ENCODE measurements at regions not wholly inside any gene's neighbourhood (a gene's known extent, or its start where the extent isn't known, plus 50 kb on each side); places are given as distances from the start of the nearest gene placed in this dataset.
A peak's percentile ranks its signal among the peaks of the same experiment; 100 is the strongest.

DNA sequence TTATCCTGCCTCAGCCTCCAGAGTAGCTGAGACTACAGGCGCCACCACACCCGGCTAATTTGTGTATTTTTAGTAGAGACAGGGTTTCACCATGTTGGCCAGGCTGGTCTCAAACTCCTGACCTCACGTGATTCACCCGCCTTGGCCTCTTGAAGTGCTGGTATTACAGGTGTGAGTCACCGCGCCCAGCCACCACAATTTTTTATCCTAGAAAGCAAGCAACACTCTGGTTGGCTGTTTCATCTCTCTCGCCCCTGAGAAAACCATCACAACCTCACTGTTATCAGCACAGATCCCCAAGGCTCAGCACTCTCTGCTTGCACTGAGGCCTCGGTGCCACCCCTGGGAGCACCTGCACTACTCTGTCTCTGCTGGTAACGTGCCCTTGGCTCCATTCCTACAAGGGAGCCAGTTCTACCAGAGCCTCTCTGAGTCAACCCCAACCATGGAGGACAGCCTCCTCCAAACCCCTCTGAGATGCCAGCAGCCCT lies 134.8 kb upstream of the AGAP1 start:
- no peak for DNase-seq (ENCODE audit: low read depth)

DNA sequence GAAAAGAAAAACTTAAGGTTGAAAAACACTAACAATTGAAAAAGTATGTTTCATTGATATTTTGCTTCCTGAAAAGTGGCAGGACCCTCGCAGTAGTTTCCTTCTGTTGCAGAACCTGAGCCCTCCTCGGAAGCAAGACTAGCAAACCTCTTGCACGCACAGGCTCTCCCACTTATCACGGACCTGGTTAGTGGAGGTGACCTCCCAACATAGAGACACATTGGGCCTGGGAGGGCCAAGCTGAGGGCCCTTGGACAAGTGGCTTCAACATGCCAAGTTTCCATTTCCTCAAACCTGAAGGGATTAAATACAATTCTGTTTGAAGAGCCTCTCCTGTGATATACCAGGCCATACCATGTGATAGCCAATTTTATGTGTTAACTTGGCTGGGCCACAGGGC lies 133.4 kb upstream of the AGAP1 start:
- DNase-seq (ENCODE audit: low read depth): no peak

DNA sequence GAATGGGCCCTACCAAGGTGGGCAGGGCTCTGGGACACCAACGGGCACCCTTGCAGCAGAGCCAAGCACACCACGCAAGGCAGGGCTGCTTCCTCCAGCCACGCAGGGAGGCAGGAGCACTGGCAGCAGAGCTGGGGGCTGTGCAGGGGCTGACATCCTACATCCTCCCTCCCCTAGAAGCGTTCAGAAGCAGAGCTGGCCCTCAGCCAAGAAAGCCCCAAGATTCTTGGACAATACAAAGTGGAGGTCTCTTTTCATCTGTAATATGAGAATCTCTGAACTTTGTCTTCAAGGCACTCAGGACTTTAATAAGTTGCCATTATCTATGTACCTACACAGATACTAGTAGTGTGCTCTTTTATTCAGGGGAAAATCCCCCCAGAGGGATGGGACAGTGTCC lies 128.1 kb upstream of the AGAP1 start:
- DNase-seq (ENCODE audit: low read depth): no peak

DNA sequence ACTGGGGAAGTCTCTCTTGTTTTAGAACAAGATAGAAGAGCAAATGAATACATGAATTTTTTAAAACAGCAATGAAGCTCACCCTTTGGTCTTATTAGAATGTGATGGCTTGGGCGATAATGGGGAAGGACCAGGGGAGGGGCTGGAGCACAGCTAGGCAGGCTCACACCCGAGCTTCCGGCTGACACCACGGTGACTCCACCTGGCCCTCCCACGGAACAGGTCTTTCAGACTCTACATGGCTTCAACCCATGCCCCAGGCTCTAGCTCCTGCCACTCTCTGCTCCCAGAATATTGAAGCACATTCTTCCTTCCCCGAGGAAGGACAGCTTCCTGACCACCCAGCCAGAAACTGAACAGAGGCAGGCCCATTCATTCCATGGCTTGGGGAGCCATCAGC lies 127.5 kb upstream of the AGAP1 start:
- no peak for DNase-seq (ENCODE audit: low read depth)

DNA sequence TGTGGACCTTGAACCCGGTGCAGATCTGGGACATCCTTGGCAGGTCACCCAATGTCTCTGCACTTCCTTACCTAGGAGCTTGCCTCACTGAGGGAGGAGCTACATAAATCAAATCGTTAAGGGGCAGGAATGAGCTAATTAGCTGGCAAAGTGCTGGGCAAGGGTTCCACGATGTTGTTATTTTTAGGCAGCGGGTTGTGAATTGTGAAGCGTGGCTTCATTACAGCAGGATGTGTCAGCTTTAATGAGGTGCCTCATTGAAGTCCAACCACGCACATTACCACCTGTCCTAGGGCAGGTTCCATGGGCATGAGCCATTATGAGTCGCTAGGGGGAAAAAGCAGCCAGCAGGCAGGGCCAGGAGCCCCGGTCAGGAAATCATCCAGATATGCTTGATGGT lies 127.0 kb upstream of the AGAP1 start:
- DNase-seq (ENCODE audit: low read depth): no peak

DNA sequence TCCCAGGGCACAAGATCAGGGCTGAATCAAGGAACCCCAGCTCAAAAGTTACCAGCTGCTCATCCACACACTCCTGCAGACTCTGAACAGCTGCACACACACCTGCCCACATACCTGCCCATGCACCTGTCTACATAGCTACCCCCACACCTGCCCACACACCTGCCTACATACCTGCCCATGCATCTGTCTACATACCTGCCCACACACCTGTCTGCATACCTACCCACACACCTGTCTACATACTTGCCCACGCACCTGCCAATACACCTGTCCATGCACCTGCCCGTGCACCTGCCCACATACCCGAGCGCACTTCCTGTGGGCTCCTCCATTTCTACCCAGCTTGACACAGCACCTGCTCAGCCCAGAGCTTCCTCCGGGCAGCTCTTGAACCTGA lies 122.8 kb upstream of the AGAP1 start:
- DNase-seq (ENCODE audit: low read depth): no peak

DNA sequence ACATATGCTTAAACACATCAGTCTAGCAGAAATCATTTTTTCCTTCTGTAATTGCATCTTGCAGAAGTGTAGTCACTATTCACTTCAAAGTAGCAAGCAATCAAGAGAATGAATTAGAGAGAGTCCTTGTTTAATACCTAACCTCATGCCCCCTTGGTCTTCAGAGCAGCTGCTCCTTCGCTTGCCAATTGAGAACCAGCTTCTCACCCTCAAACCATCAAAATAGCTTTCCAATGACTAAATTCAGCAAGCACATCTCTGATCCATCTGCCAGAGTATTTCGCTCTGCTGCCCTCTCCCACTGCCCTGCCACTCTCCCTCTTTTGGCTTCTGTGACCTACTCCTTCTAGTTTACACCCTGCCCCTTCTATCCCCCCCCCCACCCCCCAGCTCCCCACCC lies 120.7 kb upstream of the AGAP1 start:
- no peak for DNase-seq (ENCODE audit: low read depth)

DNA sequence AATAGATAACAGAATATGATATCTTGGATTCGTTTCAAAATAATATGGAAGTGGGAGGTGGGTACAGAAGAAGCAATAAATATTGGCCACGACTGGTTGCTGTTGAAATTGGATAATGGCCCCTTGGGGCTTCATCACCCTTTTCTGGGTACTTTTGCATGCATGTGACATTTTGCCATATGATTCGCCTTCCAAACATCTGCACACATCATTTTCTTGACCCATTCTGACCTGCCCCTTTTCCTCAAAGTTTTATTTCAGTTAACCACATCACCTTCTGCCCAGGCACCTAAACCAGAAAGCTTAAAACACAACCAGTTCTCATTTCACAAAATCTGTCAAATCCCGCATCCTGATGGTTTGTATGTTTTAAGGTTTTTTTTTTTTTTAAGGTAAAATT lies 116.7 kb upstream of the AGAP1 start:
- DNase-seq (ENCODE audit: low read depth): no peak

DNA sequence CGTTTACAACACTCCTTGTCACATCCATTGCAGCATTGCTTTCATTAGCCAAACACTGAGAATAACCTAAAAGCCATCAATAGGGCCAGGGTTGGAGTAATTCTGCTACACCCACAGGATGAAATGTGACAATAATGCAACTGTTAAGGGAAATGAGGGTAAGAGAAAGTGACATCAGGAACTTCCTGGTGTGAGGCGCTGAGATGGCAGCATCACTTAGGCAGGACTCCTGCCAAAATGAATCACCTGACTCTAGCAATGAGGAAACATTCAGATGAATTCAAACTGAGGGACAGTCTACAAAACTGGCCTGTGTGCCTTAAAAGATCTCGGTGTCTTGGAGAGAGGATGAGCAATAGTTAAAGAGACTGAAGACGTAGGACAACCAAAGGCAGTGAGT lies 115.6 kb upstream of the AGAP1 start:
- no peak for DNase-seq (ENCODE audit: low read depth)

DNA sequence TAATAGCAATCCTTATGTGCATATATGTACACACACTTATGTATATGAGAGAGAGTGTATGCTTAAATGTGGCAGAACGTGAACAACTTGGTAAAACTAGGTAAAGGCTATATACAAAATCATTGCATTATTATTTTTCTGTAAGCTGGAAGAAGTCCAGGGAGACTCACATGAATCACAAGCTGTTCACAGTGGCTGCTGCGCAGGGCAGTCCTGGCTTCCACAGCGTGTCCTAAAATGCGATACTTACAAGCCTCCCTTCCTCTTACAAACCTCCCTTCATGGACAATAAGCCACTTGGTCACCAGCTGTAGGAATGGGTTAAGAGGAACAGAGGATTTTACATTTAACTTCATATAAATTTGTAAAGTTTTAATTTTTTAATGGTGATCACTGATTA lies 114.9 kb upstream of the AGAP1 start:
- DNase-seq (ENCODE audit: low read depth): no peak

DNA sequence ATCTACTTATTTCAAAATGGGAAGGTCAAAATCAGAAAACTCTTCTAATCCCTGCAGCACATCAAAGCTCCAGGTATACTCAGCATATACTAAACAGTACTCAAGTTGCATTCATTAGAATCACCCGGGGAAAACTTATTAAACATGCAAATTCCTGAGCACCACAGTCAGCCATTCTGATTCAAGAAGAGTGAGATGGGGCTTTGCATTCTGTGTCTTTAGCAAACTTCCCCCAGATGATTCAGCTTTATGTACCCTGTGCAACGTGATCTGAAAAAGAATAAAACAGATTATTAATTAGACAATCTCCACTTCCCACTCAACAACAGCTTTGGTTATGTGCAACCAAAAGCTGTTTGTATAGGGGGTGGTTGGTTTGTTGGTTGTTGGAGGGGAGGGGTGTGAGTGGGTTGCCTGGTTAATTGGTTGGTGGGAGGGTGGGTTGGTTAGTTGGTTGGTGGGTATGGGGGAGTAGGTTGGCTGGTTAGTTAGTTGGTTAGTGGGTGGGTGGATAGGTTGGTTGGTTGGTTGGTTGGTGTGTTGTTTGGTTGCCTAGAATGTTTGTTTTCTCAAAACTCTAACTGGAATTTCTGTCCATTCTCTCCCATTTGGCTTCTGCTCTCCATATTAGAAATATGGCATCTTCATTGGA lies 112.5 kb upstream of the AGAP1 start:
- no peak for DNase-seq (ENCODE audit: low read depth)

DNA sequence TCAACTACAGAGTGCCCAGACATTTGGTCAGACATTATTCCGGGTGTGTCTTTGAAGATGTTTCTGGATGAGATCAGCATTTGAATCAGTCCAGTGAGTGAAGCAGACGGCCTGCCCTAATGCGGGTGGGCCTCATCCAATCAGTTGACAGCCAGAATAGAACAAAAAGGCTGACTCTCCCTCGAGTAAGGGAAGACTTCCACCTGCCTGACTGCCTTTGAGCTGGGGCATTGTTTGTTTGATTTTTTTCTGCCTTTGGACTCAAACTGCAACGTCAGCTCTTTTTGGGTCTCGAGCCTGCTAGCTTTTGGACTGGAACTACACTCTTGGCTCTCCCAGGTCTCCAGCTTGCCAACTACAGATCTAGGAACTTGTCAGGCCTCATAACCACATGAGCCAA lies 111.7 kb upstream of the AGAP1 start:
- DNase-seq (ENCODE audit: low read depth): no peak

DNA sequence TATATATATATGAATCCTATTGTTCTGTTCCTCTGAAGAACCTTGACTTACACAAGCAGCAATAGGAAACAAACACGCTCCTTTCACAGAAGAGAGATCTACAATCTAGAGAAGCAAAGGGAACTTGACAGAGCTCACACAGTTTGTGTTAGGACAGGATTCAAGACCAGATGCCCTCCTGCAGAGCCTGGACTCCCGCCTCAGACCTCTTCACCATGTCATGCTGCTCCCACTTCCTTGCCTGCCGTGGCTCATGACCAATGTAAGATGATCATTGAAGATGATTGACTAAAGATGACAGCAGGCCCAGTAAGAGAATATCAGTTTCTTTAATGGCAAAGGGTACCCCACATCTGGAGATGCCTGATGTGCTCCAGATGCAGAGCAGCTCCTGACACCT lies 111.2 kb upstream of the AGAP1 start:
- no peak for DNase-seq (ENCODE audit: low read depth)

DNA sequence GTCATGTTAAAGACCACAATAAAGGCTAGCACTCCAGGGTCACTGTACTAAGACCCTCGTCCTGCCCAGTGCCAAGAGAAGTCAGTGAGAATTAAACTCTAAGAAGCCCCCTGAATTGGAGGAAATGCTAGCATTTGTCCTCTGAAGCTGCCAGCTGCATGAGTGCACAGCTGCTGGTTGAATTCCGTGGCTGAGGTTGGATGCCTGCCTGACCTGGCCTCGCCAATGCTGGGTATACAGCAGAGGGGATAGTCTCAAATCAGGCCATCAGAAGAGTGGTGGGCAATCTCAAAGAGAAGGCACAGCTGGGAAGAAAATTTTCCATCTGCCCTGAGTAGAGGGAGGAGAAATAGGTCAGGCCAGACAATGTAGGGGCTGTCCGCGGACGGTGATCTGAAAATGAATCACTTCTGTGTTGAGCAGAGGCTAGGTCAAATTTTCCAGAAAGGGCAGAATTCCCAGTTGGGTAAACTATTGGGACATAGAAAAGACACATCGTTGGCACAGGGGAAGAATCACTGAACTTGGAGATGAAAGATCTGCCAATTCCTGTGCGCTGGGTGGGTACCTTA lies 110.5 kb upstream of the AGAP1 start:
- DNase-seq (ENCODE audit: low read depth): no peak

DNA sequence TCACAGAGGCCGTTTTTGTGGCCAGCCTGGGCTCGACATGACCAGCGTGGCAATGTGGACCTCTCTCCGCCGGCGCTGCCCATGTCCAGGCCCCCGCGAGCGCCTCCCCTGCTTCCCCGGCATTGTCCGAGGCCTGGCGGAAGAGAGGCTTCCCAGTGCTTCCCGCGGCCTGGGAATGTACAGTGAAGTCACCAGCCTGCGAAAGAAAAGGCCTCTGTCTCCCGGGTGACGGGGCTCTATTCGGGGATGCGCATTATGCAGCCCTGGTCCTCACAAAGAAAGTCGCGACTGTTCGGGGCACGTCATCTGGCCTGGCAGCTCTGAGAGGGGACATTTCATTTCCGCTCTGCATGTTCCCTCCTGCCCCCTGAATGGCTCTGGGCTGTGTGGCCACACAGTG lies 109.2 kb upstream of the AGAP1 start:
- no peak for DNase-seq (ENCODE audit: low read depth)

DNA sequence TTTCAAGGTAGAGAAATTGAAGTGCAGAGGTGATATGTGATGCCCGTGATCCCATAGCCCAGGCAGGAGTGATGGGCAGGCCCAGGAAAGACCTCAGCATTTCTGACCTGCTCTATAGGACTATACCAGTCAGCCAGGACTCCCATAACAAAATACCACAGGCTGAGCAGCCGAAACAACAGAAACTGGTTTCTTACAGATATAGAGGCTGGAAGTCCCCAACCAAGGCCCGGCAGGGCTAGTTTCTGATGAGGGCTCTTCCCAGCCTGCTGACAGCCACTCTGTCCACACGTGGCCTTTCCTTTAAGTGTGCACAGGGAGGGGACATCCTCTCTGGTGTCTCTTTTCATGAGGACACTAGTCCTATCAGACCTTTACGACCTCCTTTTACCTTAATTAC lies 104.2 kb upstream of the AGAP1 start:
- DNase-seq (ENCODE audit: low read depth): no peak

DNA sequence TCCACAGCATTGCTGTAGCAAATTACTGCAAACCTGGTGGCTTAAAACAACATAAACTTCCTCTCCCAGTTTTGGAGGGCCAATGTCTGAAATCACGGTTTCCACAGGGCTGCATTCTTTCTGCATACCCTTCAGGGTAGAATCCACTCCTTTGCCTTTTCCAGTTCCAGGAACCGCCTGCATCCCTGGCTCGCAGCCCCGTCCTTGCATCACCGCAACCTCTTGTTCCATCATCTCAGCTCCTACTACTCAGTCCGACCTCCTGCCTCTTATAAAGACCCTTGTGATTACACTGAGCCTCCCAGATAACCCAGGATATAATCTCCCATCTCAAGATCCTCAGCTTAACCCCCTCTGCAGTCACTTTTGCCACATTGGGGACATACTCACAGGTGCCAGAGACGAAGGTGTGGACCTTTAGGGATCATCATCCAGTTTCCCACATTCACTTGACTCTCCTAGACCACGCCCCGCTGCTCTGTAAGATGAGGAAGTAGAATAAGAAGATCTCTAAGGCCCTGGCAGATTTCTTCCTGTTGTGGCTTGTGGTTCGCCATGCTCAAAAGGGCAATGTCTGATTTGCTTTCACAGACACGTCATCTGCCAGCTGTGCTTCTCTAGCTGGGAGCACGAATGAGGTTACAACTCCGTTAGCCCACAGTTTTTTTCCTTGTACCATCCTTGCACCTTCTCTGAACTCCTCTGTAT lies 103.6 kb upstream of the AGAP1 start:
- peak; percentile 19 for DNase-seq (ENCODE audit: low read depth)

DNA sequence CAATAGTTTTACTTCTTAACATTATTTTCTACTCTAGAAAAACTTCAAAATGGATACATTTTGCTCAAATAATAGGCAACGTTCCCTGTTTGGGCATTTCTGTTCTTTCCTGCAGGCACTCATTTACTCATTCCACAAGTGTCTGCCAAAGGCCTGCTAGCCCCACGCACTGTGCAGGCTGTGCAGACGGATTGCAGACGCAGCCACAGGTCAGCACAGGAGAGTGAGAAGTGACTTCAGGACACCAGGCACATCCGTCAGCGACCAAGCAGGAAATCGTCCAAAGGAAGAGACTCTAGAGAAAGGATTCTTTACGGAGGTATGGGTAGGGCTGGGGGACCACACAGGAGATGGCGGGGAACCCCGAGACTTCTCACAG lies 103.0 kb upstream of the AGAP1 start:
- no peak for DNase-seq (ENCODE audit: low read depth)

DNA sequence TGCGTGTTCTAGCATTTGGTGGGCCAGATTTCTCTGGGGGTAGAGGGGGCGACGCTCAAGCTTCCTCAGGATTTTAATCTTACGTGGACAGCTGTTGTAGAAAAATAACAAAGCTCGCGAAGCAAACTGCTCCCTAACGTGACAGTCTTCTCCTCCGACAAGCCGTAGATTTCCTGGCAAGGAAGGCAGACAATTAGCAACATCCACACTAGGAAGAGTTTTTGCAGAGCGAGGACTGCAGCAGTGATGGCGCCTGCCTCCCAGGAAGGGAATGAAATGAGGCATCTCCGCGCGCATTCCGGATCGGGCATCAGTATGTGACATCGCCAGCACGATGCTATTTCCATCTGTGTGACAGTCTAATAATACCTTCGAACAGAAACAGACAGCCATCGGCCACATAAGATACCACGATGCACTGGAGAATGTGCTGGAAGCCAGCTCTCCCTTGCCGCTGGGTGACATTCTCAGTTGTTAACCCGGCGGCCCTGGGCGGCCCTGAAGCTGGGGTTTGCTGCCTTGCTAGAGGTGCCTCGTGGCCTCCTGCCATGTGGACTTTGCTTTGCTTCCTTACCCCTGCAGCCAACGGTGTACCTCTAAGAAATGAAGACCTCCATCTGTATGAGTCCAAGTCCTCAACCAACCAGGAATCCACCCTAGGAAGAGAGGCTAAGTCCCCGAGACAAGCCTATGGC lies 101.8 kb upstream of the AGAP1 start:
- DNase-seq (ENCODE audit: low read depth): no peak

DNA sequence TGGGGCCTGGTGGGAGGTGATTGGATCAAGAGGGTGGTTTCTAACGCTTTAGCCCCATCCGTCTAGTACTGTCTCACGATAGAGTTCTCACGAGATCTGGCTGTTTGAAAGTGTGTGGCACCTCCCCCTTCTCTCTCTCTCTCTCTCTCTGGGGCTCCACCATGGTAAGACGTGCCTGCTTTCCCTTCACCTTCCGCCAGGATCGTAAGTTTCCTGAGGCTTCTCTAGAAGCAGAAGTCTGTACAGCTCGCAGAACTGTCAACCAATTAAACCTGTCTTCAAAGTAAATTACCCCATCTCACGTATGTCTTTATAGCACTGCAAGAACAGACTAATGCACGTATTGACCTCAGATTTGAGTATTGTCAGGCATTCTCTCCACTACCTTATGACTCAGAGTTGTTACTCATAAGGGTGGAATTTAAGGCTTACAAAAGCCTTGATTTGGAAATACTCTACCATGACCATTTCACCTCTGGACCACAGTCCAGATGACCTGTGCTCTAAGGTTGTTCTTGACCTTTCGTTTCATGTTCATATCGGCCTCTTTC lies 99.5 kb upstream of the AGAP1 start:
- no peak for DNase-seq (ENCODE audit: low read depth)

DNA sequence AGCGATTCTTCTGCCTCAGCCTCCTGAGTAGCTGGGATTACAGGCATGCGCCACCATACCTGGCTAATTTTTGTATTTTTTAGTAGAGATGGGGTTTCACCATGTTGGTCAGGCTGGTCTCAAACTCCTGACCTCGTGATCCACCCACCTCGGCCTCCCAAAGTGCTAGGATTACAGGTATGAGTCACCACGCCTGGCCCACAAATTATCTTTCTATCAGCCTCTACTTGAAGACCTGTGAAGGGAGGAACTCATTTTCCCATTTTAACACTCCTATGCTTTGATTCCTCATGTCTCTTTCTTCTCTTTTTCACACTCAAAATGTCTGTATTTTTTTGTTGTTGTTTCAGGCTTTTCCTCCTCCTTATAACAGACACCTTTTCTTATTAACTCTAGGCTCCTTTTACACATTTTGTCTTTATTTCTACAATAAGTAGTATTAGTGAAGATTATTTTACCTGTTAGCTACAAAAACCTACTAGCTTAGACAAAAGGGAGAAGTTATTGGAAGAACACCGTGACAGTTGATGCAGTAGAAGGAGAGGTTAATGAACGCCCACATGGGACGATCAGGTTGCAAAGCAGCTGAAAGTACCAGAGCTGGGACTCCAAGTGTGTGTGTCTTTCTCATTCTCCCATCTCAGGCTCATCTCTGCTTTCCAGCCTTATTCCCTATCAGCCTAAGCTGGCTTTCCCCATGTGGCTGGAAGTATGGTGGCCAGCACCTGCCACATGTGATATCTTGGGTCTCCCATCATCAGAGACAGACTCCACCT lies 97.6 kb upstream of the AGAP1 start:
- DNase-seq (ENCODE audit: low read depth): no peak

DNA sequence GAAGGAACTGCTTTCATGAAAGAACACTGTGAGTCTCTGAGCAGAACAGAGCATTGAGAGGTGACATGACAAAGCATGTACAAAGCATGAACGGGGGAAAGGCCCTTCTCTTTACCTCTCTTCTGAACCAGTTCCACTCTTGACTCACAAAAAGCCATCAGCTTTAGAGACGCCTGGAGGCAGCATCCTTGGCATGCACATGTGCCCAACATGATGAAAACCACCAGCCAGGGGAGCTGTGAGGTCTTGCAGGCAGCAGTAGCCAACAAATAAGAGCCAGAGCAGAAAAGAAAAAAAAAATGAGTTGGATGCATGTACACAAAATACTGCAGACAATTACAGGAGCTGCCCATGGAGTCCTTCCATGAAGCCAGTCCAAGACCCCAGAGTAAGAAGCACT lies 95.5 kb upstream of the AGAP1 start:
- no peak for DNase-seq (ENCODE audit: low read depth)

Measured in stimulated activated CD8-positive, alpha-beta memory T cell treated with anti-CD3 and anti-CD28 coated beads, Interleukin-12 subunit alpha, Interleukin-12 subunit beta, amount 100 ng/mL, for 1 hour (primary cell).